SW480 (cell line): ENCODE measurements at regions not wholly inside any gene's neighbourhood (a gene's known extent, or its start where the extent isn't known, plus 50 kb on each side); places are given as distances from the start of the nearest gene placed in this dataset.

Source experiments
- DNase-seq: peaks from one replicate; pipeline ENCODE4 v3.0.0-alpha.2; 2016; ENCODE audit warnings: low spot score

GRCh38 chr5:51908215-51908614, 525.0 kb downstream of the ISL1 start:
- DNase-seq, result no peak

DNA sequence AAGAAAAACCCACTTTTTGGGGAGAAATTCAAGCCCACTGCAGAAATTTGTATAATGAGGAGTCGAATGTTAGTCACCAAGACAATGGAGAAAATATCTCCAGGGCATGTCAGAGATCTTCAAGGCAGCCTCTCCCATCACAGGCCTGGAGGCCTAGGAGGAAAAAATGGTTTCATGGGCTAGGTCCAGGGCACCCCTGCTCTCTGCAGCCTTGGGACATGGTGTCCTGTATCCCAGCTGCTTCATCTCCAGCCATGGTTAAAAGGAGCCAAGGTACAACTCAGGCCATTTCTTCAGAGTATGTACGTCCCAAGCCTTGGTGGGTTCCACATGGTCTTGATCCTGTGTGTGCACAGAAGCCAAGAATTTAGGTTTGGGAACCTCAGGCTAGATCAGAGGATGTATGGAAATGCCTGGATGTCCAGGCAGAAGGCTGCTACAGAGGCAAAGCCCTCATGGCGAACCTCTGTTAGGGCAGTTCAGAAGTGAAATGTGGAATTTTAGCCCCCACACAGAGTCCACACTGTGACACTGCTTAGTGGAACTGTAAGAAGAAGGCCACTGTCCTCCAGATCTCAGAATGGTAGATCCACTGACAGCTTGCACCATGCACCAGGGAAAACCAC, 561.4 kb downstream of the ISL1 start:
- no peak for DNase-seq

DNA sequence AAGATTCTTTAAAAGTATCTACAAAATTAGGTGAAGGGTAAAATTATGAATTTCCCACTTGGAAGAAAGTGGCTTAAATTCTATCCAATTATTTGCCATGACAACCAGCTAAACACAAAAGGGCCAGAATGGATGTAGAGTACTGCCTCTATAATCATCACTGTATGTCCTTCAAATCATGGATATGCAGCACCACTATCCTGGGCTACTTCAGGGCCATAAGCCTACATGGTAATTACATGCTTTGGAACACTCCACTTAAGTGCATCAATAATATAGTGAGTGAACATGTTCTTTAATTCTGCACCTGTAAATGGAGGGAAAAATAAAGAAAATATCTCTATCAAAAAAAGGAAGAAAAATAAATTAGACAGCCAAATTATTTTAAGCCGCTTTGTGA, 575.2 kb downstream of the ISL1 start:
- DNase-seq, result no peak

DNA sequence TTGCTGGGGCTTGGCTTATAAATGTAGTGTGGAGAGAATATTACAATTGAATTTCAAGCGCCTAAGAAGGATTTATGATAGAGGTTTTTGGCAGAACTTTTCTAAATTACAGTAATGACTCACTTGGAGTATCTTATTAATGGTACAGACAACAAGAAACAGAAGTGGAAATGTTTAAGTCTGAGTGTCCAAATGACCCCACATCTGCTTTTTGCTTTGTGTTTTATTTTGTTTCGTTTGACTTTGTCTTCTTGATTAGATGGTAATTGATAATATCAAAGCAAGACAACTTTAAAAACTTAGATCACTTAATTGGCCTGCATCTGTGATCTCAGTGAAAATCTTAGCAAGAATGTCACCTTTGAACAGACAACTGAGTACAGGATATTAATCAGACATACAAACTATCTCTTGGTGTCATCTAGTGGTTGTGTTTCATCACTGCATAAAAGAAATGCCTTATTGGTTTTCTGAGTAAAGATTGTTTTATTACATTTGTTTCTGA, 577.4 kb downstream of the ISL1 start:
- peak; percentile 38 for DNase-seq

GRCh38 chr5:51961154-51961562, 577.9 kb downstream of the ISL1 start:
- no peak for DNase-seq

DNA sequence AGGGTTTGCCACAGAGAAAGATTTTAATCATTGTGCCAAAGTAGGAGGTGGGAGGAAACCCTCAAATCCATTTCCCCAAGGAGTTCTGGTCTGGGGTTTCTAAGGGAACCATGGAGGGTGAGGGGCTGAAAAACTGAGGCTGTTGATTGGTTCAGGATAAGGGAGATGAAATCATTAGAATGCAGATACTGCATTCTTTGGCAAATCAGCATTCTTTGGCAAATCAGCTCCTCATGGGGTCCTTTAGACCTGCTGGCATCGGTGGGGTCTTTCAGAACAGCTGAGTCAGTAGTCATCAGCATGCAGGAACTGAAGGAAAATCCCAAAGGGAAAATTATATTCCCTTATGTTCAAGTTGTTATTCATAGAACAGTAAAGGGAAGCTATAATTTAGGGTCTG, 585.5 kb downstream of the ISL1 start:
- DNase-seq, result no peak

- no peak for DNase-seq
Measured at GRCh38 chr5:51974834-51975233, 591.6 kb downstream of the ISL1 start.

DNA sequence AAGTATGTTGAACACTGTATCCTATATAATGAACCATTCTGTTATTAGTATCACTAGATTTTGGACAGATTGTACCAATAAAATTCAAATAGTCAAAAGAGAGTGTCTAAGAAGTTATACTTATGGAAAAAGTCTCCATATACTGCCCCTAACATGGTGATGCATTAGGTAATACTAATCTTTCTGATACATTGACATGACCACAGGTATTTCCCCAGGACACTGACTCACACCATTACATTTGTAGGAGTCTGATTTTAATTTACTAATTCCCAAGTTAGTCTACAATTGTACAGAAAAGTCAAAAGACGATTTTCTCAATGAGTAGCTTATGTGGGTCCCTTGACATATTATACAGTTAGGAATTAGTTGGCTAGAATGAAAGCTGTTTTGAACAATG, 593.8 kb downstream of the ISL1 start:
- no peak for DNase-seq

- DNase-seq, result no peak
Measured at GRCh38 chr5:51983161-51983560, 599.9 kb downstream of the ISL1 start.

- no peak for DNase-seq
Measured at GRCh38 chr5:51986733-51987132, 603.5 kb downstream of the ISL1 start.

- DNase-seq, result no peak
Measured at GRCh38 chr5:51987239-51987638, 604.0 kb downstream of the ISL1 start.

GRCh38 chr5:51987669-51988209, 604.5 kb downstream of the ISL1 start:
- DNase-seq, result no peak

DNA sequence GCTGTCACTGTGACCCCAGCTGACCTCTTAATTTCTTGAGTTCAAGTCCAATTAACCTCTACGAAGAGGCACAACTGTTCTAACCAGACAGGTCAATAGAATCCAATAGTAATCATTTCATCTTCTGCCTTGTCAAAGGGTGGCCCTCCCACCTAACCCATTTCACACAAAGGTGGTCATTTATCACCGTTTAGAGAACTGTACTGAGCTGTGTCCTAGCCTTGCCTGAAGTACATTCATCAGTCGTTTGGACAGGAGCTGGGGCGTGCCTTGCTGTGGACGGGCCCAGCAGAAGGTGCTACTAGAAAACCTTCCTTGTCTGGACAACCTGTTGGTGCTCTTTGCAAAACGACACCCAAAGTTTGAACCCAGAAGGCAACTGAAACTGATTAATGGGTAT, 605.4 kb downstream of the ISL1 start:
- no peak for DNase-seq

- DNase-seq, result no peak
Measured at GRCh38 chr5:51990241-51990640, 607.0 kb downstream of the ISL1 start.

DNA sequence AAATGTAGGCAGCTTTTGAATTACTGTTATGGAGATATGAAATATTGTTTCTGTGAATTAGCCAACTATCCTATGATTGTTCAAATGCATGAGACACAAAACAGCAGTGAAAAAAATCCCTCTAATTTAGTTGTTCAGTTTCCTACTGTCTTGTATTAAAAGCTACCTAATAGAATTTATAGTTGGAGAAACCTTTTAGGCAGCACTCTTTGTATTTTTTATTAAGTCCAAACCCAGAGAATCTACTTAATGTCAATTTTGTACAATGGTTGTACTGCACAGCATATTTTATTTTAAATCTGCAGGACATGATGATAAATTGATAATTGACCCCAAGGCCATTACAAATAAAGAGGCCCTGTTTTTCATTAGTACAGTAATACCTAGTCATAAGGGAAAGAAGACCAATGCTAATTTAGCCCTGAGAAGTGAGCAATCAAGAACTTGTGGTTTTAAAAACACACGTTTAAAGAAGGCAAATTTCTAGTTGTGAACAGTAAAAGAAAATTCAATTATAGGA, 607.5 kb downstream of the ISL1 start:
- DNase-seq, result no peak

DNA sequence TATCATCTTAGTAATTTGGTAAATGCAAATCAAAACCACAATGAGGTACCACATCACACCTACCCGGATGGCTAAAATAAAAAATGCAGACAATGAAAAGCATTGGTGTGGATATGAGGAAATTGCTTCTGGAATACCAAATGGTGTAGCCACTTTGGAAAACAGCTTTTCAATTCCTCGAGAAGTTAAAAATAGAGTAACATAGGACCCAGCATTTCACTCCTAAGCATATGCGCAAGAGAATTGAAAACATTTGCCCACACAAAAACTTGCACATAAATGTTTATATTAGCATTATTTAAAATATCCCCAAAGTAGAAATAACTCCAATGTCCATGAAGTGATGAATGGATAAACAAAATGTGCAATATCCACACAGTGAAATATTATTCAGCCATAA, 608.7 kb downstream of the ISL1 start:
- no peak for DNase-seq

DNA sequence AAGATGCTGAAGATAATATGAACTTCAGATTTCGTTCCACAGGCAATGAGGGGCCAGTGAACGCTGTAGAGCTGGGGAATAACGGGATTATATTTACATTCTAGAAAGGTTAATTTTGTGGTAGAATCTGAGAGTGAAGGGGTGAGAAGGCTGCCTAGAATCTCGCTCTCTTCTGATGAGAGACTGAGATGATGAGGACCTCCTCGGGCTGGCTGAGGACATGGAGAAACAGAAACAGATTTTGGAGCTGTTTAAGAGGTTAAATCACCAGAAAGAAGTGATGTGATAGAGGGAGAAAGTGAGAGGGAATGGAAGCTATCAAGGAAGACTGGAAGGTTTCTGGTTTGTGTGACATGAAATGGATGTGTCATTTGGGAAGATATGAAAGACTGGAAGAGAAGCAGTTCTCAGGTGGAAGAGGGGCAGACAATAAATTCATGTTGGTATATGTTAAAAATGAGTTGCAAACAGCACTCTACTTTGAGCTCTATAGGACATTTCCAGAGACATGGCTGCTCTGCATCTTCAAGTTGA, 612.6 kb downstream of the ISL1 start:
- DNase-seq, result no peak

DNA sequence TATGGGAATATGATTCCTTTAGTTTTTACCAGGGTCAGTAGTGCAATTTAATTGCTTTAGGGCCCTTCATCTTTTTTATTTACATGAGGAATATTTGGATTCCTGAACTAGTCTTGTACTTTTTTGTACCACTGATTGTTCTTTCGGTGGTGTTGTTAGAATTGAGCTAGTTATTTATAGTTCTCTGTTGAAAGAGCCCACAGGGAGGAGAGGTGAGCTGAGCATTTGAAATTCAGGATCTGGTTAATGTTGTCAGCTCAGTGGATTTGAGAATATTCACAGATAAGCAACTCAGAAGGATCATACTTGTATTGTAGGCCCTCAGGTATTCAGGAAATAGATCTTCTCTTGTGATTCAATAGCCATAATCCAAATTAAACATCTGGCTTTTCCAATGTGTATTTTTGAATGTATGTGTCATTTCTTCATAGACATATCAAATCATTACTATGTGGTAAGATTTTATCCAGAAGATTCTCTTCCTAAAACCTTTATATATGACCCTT, 613.2 kb downstream of the ISL1 start:
- DNase-seq, result no peak

- DNase-seq, result no peak
Measured at GRCh38 chr5:51997500-51997899, 614.3 kb downstream of the ISL1 start.

DNA sequence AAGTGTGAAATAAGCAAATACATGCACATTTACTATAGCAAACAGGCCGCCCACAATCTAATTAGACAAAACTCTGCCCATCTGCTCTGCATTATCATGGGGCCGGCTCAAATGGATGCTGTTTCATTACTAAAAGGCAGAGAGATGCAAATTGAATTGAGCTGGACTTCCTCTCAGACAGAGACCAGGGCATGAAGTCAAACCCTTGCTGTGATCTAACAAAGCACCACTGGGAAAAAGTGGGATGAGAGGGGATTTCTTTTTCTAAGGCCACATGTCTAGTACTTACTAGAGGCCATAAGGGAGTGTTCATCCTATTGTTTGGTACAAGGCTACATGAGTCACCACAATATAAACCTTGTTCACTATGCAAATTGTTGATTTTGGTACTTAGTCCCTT, 614.7 kb downstream of the ISL1 start:
- DNase-seq, result peak; percentile 8

GRCh38 chr5:52007230-52007858, 624.1 kb downstream of the ISL1 start:
- DNase-seq, result peak; percentile 68

DNA sequence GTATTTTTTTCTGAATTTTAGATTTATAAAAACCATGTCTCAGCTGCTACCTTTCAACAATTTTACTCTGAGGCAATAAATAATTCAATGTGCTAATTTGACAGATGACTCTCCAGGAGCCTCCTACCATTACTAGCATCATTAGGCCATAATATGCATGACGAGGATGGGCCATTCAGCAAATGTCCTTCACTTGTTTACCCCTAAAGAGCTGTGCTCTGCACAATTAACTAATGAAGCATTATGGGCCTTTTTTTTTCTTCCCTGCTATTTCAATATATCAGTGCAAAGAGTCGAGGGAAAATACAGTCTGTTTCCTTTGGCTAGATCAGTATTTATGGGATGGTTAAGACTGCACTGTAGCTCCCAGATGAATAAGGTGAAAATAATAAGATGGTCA, 627.2 kb downstream of the ISL1 start:
- DNase-seq, result no peak

DNA sequence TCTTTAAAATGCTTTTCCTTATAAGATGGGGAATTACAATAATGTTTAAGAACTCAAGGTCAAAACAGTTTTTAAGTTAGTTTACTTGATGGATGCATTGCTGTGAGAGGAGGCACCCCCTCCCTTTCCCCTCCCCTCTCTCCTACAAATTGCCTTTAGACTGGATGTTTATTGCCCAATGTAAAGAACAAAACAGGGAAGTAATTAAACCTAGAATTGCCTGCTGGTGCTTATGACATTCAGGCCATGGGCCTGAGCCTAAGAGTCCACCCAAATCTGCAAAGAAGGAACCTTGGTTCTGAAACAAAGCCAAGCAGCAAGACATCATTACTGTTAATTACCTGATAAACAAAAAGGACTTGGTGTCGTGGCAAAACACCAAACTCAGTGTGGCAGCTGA, 630.3 kb downstream of the ISL1 start:
- no peak for DNase-seq
